Stomach (tissue), 8 donors: ENCODE measurements at regions not wholly inside any gene's neighbourhood (a gene's known extent, or its start where the extent isn't known, plus 50 kb on each side); places are given as distances from the start of the nearest gene placed in this dataset.

Experiments
- DNase-seq, 2 donors: peaks; one replicate each; pipeline versions ENCODE4 v3.0.0 to v3.0.0-alpha.2; 2013 to 2019
- H3K27ac ChIP-seq, 5 donors: fragments of 200-600 bp in 4 of 5; sonication (generic) in 4 of 5; one replicate each; pipeline ENCODE4 v1.5.1; 2013 to 2019; ENCODE audit warnings: mild to moderate bottlenecking in 1 of 5, moderate library complexity in 1 of 5
- H3K27me3 ChIP-seq, 3 donors: fragments of 200-600 bp; sonication (generic); one replicate each; pipeline ENCODE4 v1.5.1; 2017 to 2019; ENCODE audit warnings: mixed run types in 1 of 3
- H3K36me3 ChIP-seq, 4 donors: fragments of 200-600 bp; sonication (generic); 1 replicate in 3 of 4; 2 replicates in 1 of 4; pipeline ENCODE4 v1.5.1; 2016 to 2019
- H3K4me1 ChIP-seq, 4 donors: fragments of 200-600 bp; sonication (generic); one replicate each; pipeline ENCODE4 v1.5.1; 2016 to 2019
- H3K4me3 ChIP-seq, 4 donors: fragments of 200-600 bp; sonication (generic) in 3 of 4; one replicate each; pipeline ENCODE4 v1.5.1; 2016 to 2019; ENCODE audit warnings: mild to moderate bottlenecking in 1 of 4
- H3K9me3 ChIP-seq, 4 donors: fragments of 200-600 bp; sonication (generic); one replicate each; pipeline ENCODE4 v1.5.1; 2016 to 2019
- CTCF ChIP-seq, 7 experiments: fragments of 450-650 bp in 4 of 7; fragments of 200-600 bp in 3 of 7; sonication (generic) in 3 of 7; IDR thresholded peaks; one replicate each; pipeline ENCODE4 v1.5.1; 2016 to 2019; ENCODE audit warnings: antibody characterized with exemption in 7 of 7, control low read depth in 2 of 7, mild to moderate bottlenecking in 1 of 7
- EP300 ChIP-seq: sonication (generic); formaldehyde crosslinking; IDR thresholded peaks from one replicate; pipeline ENCODE4 v1.6.1; 2017; ENCODE audit warnings: antibody characterized with exemption
- POLR2A ChIP-seq, 4 donors: fragments of 450-650 bp; IDR thresholded peaks; one replicate each; pipeline ENCODE4 v1.6.1; 2016; ENCODE audit warnings: antibody characterized with exemption in 4 of 4, control low read depth in 2 of 4, mild to moderate bottlenecking in 1 of 4, moderate library complexity in 1 of 4
- POLR2AphosphoS5 ChIP-seq, 3 donors: sonication (generic); formaldehyde crosslinking; IDR thresholded peaks; one replicate each; pipeline ENCODE4 v1.6.1; 2016; ENCODE audit warnings: antibody characterized with exemption in 3 of 3
- WGBS, 5 donors: extraction: QIAGEN DNeasy Blood & Tissue Kit in 3 of 5; methylation state at CpG; one replicate each; pipeline versions ENCODE4 v1.1.5 to v1.1.7; 2013 to 2018; 5-methylcytosine and 5-hydroxymethylcytosine counted together
- intact Hi-C: fragments of 100-400 bp; cut with DNase I; formaldehyde crosslinking; loops from one replicate; pipeline ENCODE4 v1.15.1; 2023; ENCODE audit warnings: low total_unique reads
- donor health status: healthy with polysubstance abuse.
- donor health status: Bipolar disorder and iron deficiency.
- donor health status: healthy.

- Histone ChIP-seq H3K36me3 (no peaks in the 10 kb centered on the region), H3K4me1 (peaks cover 16 to 39% (median 30%) of the 10 kb centered on the region in 4 donors), H3K9me3 (no peaks in the 10 kb centered on the region), H3K27me3 (no peaks in the 10 kb centered on the region), H3K27ac (no peak overlapping the region), H3K4me3 (no peak overlapping the region)
- TF ChIP-seq EP300, result no peak
- TF ChIP-seq POLR2A (IDR thresholded peaks at IDR 0.05), result no peak
- TF ChIP-seq CTCF (IDR thresholded peaks at IDR 0.05), result no peak
- TF ChIP-seq POLR2AphosphoS5 (IDR thresholded peaks at IDR 0.05), result no peak
- DNase-seq, result no peak
- 83 to 91% (median 86%) methylated on average over 11 of the region's 11 CpGs for WGBS, 5 donors
- intact Hi-C loops, result no loop called here
Observed at GRCh38 chr6:1066449-1067090, 245.3 kb upstream of the FOXQ1 start.

GRCh38 chr6:1065986-1066385, 245.9 kb upstream of the FOXQ1 start:
- TF ChIP-seq EP300 (no peak), POLR2A (IDR thresholded peaks at IDR 0.05) (no peak), POLR2AphosphoS5 (IDR thresholded peaks at IDR 0.05) (no peak), CTCF (IDR thresholded peaks at IDR 0.05) (no peak)
- Histone ChIP-seq H3K4me3 (no peak overlapping the region), H3K36me3 (no peaks in the 10 kb centered on the region), H3K27me3 (no peaks in the 10 kb centered on the region), H3K27ac (no peak overlapping the region), H3K9me3 (no peaks in the 10 kb centered on the region), H3K4me1 (peaks cover 16 to 35% (median 29%) of the 10 kb centered on the region in 4 donors)
- no peak for DNase-seq
- intact Hi-C loops, result no loop called here
- WGBS, 5 donors, result 86 to 91% (median 89%) methylated on average over 8 of the region's 8 CpGs

GRCh38 chr6:1063671-1064355, 248.1 kb upstream of the FOXQ1 start:
- no peaks in the 10 kb centered on the region for H3K27me3 ChIP-seq

More at GRCh38 chr6:1063671-1064355, 248.1 kb upstream of the FOXQ1 start:
- intact Hi-C loops, result no loop called here
- H3K4me1 ChIP-seq, result peaks cover 0 to 17% (median 11%) of the 10 kb centered on the region in 4 donors
- peak in 1 of 2 donors; percentile 67 for DNase-seq
- H3K4me3 ChIP-seq, result no peak overlapping the region
- H3K27ac ChIP-seq, result peak overlapping the region; percentile 53 to 83 (median 67)
- no peaks in the 10 kb centered on the region for H3K36me3 ChIP-seq
- no peak for TF ChIP-seq POLR2A (IDR thresholded peaks at IDR 0.05)
- no peak for TF ChIP-seq CTCF (IDR thresholded peaks at IDR 0.05)
- TF ChIP-seq POLR2AphosphoS5 (IDR thresholded peaks at IDR 0.05), result peak in 2 of 3 donors; percentile 43 to 66
- no peak for TF ChIP-seq EP300
- no peaks in the 10 kb centered on the region for H3K9me3 ChIP-seq
- WGBS, 5 donors, result 29 to 54% (median 37%) methylated on average over 13 of the region's 13 CpGs
